ENCODE measurements at regions not wholly inside any gene's neighbourhood (a gene's known extent, or its start where the extent isn't known, plus 50 kb on each side); places are given as distances from the start of the nearest gene placed in this dataset.
"Not testable (repeated sequence)": the region's sequence is repeated elsewhere in the genome, so short reads cannot be mapped to it uniquely, and the experiment has no call there.

DNA sequence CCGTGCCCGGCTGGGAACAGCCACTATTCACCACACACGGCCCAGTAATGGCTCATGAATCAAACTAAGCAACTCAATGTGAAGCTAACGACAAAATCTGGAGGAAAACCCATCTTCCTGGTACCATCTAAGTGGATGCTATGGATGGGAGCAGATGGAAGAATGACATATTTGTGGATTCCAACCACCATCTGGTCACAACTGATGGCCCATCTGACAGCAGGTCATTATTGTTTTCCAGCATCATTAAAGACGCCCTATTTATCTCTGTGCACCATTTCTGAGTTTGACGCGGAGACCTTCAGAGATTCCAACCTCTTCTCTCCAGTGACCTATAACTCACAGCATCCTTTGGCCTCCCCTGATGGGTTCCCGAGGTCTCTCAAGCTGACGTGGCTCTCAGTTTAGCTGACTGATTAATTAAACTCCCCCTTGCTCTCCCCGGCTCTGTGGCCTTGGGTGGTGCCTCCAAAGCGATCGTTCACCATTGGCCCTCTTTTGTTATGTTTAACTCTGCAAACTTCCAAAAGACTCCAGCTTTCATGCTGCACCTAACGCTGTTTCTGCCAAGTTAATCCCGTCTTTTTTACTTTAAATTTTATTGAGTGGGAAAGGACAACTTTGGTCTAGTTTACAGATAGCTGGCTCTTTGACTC is 1514.4 kb downstream of the BRD1 start:
- DNase-seq, result no peak

GRCh38 chr22:48310740-48311139 is 1516.9 kb downstream of the BRD1 start:
- DNase-seq, result no peak

- DNase-seq, result no peak
Observed at GRCh38 chr22:48310289-48310688, 1517.4 kb downstream of the BRD1 start.

DNA sequence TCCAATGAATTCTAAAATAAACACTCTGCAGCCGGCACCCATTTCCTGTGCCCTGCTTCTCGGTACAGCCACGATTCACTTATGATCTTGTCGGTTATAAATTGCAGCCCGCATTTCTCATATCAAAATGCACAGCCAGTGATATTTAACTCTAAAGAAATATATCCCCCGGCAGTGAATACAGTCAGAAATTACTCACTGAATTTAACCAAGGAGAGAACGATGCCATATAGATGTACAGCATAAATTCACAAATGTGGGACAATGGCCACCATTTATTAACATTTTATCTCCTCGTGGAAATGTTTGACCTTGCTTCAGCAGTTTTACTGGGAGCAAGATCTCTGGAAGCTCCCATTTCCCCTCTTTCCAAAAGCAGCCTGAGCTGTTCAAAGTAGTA is 1517.8 kb downstream of the BRD1 start:
- DNase-seq, result no peak

DNA sequence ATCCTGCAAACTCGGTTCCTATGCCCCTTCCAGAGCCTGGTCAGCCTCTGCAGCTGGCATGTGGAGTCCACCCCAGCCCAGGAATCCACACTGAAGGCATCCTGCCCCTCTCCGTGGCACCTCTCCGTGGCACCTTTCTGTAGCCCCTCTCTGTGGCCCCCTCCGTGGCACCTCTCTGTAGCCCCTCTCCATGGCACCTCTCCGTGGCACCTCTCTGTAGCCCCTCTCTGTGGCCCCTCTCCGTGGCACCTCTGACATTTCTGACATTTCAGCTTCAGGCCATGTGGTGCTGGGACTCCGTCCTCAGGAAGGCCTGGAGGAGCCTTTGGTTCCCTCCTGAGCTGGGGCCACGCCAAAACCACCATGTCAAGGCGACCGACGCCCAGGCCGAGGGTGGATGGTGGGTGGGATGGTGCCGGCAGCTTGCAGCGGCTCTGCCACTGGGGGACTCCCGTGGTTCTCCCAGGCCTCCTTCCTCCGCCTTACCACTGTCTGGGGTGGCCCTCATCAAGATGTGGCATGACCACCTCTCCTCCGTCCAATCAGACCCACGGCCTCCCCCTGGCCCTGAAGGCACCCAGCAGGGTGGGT is 1518.5 kb downstream of the BRD1 start:
- no peak for DNase-seq

GRCh38 chr22:48307931-48308330 is 1519.7 kb downstream of the BRD1 start:
- no peak for DNase-seq

- DNase-seq, result no peak
Observed at GRCh38 chr22:48306785-48307510, 1520.7 kb downstream of the BRD1 start.

GRCh38 chr22:48306284-48306683 is 1521.4 kb downstream of the BRD1 start:
- DNase-seq, result no peak

DNA sequence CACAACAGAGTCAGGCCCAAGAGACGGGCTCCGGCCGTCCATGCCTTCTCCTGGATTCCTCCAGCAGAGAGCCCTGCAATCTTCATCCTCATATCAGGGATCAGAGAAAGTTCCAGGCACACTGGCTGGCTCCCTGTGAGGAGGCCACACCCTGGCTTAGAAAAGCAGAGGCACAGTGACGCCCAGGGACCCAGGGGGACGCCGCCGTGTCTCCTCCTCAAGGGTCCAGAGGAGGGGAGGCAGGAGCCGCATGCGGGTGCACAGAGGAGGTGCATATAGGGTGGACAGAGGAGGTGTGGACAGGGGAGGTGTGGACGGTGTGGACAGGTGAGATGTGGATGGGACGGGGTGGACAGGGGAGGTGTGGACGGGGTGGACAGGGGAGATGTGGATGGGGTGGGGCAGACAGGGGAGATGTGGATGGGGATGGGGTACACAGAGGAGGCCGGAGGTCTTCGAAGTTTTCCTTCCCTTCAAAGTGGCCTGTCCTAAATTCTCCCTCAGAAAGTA is 1521.9 kb downstream of the BRD1 start:
- DNase-seq, result no peak

GRCh38 chr22:48303369-48303725 is 1524.3 kb downstream of the BRD1 start:
- no peak for DNase-seq

- DNase-seq, result no peak
Observed at GRCh38 chr22:48302657-48303368, 1524.9 kb downstream of the BRD1 start.

DNA sequence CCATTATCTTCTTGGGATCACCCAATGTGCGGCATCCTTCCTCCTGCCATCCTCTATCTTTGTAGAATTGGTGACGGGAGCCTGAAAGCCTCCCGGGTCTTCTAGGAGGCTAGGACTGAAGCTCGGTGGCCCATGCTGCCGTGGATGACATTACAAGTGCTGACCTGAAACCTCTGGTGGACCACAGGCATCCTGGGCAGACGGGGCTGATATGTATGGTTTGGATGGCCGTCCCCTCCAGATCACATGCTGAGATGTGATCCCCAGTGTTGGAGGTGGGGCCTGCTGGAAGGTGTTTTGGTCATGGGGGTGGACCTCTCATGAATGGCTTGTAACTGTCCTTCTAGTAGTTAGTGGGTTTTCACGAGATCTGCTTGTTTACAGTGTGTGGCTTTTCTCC is 1525.8 kb downstream of the BRD1 start:
- DNase-seq, result no peak

- no peak for DNase-seq
Observed at GRCh38 chr22:48301421-48301820, 1526.3 kb downstream of the BRD1 start.

- DNase-seq, result no peak
Observed at GRCh38 chr22:48300877-48301276, 1526.8 kb downstream of the BRD1 start.

GRCh38 chr22:48299801-48300200 is 1527.9 kb downstream of the BRD1 start:
- DNase-seq, result no peak

DNA sequence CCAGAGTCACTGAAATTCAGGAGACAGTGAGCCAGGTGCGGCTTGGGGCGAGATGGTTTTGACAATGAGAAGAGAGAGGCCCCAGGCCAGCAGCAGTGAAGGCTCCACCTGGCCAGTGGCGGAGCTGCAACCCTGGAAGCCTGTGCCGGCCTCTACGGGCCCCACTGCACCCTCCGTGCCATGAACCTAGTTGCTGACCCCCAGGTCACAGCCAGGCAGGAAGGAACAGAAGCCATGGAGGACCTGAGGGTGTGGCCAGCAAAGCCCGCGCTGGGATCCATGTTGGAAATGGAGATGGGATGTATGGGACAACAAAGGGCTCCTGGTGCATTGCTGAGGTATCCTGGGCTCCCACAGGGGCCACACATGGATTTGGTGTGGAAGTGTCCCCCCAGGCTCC is 1528.5 kb downstream of the BRD1 start:
- no peak for DNase-seq

- DNase-seq, result no peak
Observed at GRCh38 chr22:48297296-48297695, 1530.4 kb downstream of the BRD1 start.

GRCh38 chr22:48289954-48290353 is 1527.5 kb downstream of the TBC1D22A start:
- DNase-seq, result not testable (repeated sequence)

DNA sequence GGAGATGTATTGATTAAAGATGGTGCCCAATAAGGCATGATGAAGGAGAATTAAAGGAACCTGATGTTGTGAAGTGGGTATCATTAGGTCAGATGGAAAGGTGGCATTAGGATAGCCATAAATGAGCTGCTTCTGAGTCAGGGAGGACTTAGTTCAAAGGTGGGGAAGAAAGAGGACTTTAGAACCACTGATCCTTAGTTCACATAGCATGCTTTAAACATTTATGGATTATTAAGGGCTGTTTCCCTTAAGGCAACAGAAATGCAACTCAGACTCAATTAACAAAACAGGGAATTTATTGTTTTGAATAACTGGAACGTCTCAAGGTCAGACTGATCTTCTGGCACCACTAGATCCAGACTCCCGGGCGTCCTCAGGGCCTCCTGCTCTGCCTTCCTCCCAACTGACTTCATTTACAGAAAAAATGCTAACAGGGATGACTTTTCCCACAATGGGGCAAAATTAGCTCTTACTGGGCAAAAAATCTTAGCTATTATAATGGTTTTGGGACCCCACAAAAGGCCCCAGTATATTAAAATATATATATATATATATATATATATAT is 1526.0 kb downstream of the TBC1D22A start:
- no peak for DNase-seq

- DNase-seq, result no peak
Observed at GRCh38 chr22:48287031-48287430, 1524.6 kb downstream of the TBC1D22A start.

DNA sequence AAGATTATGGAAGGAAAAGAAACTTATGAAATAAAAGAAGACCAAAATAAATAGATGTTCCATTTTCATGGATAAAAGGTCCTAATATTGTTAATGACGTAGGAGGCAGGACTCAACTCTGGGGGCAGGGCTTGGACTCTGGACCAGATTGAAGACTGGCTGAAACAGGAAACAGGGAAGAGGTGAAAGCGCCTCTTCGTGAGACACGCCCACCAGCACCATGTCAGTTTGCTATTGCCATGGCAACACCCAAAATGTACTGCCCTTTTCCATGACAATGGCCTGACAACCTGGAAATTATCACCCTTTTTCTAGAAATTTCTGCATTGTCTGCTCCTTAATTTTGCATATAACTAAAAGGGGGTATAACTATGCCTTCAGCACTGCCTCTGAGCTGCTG is 1522.2 kb downstream of the TBC1D22A start:
- DNase-seq, result no peak

DNA sequence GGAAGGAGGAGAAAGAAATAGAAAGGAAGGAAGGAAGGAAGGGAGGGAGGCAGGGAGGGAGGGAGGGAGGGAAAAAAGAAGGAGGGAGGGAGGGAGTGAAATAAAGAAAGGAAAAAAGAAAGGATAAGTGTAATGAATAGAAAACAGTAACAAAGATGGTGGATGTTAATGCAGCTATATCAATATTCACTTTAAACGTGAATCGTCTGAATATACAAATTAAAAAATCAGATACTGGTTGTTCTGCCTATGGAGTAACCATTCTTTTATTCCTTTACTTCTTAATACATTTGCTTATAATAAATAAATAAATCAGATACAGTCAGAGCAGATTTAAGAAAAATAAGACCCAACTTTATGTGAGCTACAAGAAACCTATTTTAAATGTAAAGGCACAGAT is 1520.4 kb downstream of the TBC1D22A start:
- DNase-seq, result no peak

- DNase-seq, result no peak
Observed at GRCh38 chr22:48279461-48279756, 1517.0 kb downstream of the TBC1D22A start.

Measured in 8988T (cell line).